BE2C (cell line): ENCODE measurements at regions not wholly inside any gene's neighbourhood (a gene's known extent, or its start where the extent isn't known, plus 50 kb on each side); places are given as distances from the start of the nearest gene placed in this dataset.

Experiments used
- DNase-seq: peaks from one replicate; pipeline ENCODE4 v3.0.0-alpha.2; 2020
- H3K27me3 ChIP-seq: fragments of 250-450 bp; sonication (Bioruptor Pico); 2 replicates; pipeline ENCODE4 v1.5.1; 2020; ENCODE audit warnings: mild to moderate bottlenecking
- H3K36me3 ChIP-seq: fragments of 250-450 bp; sonication (Bioruptor Pico); 2 replicates; pipeline ENCODE4 v1.5.1; 2020; ENCODE audit warnings: mild to moderate bottlenecking
- H3K4me1 ChIP-seq: fragments of 250-450 bp; sonication (Bioruptor Pico); 2 replicates; pipeline ENCODE4 v1.5.1; 2020
- H3K4me3 ChIP-seq: 2 replicates; pipeline ENCODE4 v1.5.1; 2011; ENCODE audit warnings: low read depth, low read length
- H3K9me3 ChIP-seq: fragments of 250-450 bp; sonication (Bioruptor Pico); 2 replicates; pipeline ENCODE4 v1.5.1; 2020
- CTCF ChIP-seq: IDR thresholded peaks from 2 replicates; pipeline ENCODE4 v1.5.1; 2012; ENCODE audit warnings: mild to moderate bottlenecking, low read depth, low read length

DNA sequence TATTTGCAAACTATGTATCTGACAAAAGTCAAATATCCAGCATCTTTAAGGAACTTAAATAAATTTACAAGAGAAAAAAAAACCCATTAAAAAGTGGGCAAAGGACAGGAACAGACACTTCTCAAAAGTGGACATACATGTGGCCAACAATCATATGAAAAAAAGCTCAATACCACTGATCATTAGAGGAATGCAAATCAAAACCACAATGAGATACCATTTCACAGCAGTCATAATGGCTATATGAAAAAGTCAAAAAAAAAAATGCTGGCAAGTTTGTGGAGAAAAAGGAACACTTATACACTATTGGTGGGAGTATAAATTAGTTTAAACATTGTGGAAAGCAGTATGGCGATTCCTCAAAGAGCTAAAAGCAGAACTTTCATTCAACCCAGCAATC, 130.3 kb upstream of the LHCGR start:
- no peaks in the 10 kb centered on the region for H3K27me3 ChIP-seq
- no peak for TF ChIP-seq CTCF
- H3K36me3 ChIP-seq = no peaks in the 10 kb centered on the region
- H3K9me3 ChIP-seq = no peaks in the 10 kb centered on the region
- H3K4me3 ChIP-seq = no peak overlapping the region
- no peak for DNase-seq
- H3K4me1 ChIP-seq = no peaks in the 10 kb centered on the region

- H3K27me3 ChIP-seq = no peaks in the 10 kb centered on the region
- H3K9me3 ChIP-seq = no peaks in the 10 kb centered on the region
- no peak for DNase-seq
- no peaks in the 10 kb centered on the region for H3K4me1 ChIP-seq
- no peak overlapping the region for H3K4me3 ChIP-seq
- H3K36me3 ChIP-seq = no peaks in the 10 kb centered on the region
- TF ChIP-seq CTCF = no peak
Measured at GRCh38 chr2:48883661-48884060, 128.1 kb upstream of the LHCGR start.

DNA sequence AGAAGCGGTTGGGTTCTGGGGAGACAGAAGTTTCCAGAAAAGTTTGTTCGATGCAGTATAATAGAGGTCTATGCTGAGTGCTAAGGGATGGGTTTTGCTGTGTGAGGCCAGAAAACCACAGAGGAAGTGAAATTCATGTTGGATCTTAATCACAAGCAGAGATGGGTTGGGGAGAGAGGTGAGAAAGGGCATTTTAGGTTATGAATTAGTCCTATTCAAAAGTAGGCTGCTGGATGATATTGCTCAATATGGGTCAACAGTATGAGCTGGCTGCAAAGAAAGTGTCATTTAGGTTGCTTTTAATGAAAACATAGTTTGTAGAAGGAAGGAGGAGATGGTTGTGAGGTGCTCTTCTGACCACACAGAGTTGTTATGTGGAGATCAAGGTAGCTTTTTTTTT, 118.8 kb upstream of the LHCGR start:
- no peak for TF ChIP-seq CTCF
- no peaks in the 10 kb centered on the region for H3K9me3 ChIP-seq
- no peak for DNase-seq

GRCh38 chr2:48873666-48874065, 118.1 kb upstream of the LHCGR start:
- Histone ChIP-seq H3K4me3 (no peak overlapping the region), H3K4me1 (no peaks in the 10 kb centered on the region), H3K27me3 (no peaks in the 10 kb centered on the region), H3K36me3 (no peaks in the 10 kb centered on the region), H3K9me3 (no peaks in the 10 kb centered on the region)
- TF ChIP-seq CTCF = no peak
- DNase-seq = no peak

More for the DNA sequence above, 118.8 kb upstream of the LHCGR start:
- H3K36me3 ChIP-seq = no peaks in the 10 kb centered on the region
- no peak overlapping the region for H3K4me3 ChIP-seq
- H3K4me1 ChIP-seq = no peaks in the 10 kb centered on the region
- H3K27me3 ChIP-seq = no peaks in the 10 kb centered on the region

DNA sequence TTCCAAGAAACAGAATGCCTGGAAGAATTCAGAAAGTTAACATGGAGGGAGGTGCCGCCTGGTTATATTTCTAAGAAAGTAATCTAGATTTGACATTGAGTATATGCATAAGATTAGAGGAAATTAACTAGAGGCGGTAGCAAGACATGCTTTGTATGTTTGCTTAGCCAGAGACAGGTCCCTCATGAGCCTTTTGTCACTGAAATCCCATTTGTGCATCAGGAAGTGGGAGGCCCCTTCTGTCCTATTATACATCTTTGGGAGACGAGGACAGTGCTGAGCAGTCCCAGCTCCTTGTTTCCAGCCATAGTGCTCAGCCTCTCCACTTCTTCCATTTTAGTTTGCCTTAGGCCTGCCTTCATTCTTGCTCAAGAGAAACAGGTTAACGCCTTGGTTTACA, 115.4 kb upstream of the LHCGR start:
- no peaks in the 10 kb centered on the region for H3K36me3 ChIP-seq
- H3K9me3 ChIP-seq = no peaks in the 10 kb centered on the region
- H3K27me3 ChIP-seq = no peaks in the 10 kb centered on the region
- DNase-seq = no peak
- no peak overlapping the region for H3K4me3 ChIP-seq
- H3K4me1 ChIP-seq = no peaks in the 10 kb centered on the region
- TF ChIP-seq CTCF = no peak

DNA sequence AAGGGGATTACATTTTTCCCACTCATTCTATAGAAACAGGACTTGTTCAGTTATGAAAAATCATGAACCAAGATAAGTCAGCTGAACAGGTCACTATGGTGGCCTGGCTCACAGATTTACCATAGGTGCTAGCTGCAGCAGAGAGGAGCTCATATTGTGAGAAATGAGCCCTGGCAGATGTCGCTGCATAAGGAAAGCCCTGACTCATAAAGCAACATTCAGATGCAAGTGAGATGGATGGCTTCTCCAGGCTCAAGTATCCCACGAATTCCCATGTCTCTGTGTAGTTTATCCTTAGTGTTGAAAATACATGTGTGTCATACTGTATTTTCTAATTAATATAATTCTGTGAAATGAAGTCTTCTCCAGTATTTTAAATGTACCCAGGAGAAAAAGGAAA, 115.0 kb upstream of the LHCGR start:
- Histone ChIP-seq H3K36me3 (no peaks in the 10 kb centered on the region), H3K4me3 (no peak overlapping the region), H3K27me3 (no peaks in the 10 kb centered on the region), H3K9me3 (no peaks in the 10 kb centered on the region), H3K4me1 (no peaks in the 10 kb centered on the region)
- no peak for DNase-seq
- TF ChIP-seq CTCF = no peak
